GM12878 (cell line): ENCODE measurements at regions not wholly inside any gene's neighbourhood (a gene's known extent, or its start where the extent isn't known, plus 50 kb on each side); places are given as distances from the start of the nearest gene placed in this dataset.

ENCODE experiments used
- ATAC-seq: fragments of 200-7000 bp; cut with Tn5 transposase; 3 replicates; pipeline ENCODE4 v1.9.1; 2020; ENCODE audit warnings: mild to moderate bottlenecking, moderate library complexity
- BruUV-seq: library from RNA; stranded (reverse); fragments of 400-500 nt; replicated peaks from 2 replicates; lab custom pipeline; 2021; lab: Mats Ljungman, UMichigan
- CTCF ChIA-PET: fragments of 300-600 bp; sonication (Branson Sonifier 250); formaldehyde crosslinking; extraction: SDS; loops from one replicate; lab custom pipeline; 2021; ENCODE audit warnings: inconsistent platforms; lab: Yijun Ruan, JAX
- POLR2A ChIA-PET: fragments of 350-600 bp; formaldehyde crosslinking; extraction: SDS; loops from one replicate; lab custom pipeline; 2021; ENCODE audit warnings: inconsistent platforms; lab: Charles Lee
- RAD21 ChIA-PET: fragments of 300-600 bp; sonication (Branson Sonifier 250); formaldehyde crosslinking; loops from one replicate; lab custom pipeline; 2023; ENCODE audit warnings: antibody characterized with exemption; ENCODE audit not compliant: unreplicated experiment; lab: Charles Lee
- SMC1A ChIA-PET: fragments of 300-600 bp; sonication (Branson Sonifier 250); formaldehyde crosslinking; loops from one replicate; lab custom pipeline; 2023; ENCODE audit not compliant: unreplicated experiment, uncharacterized antibody; lab: Charles Lee
- DNase-seq: peaks from one replicate; pipeline ENCODE4 v3.0.0-alpha.2; 2011; ENCODE audit warnings: low read depth, low spot score
- FAIRE-seq: peaks from 3 replicates; lab custom pipeline; 2011; peaks lifted over from hg19 to GRCh38; lab: Jason Lieb, UNC
- H2AFZ ChIP-seq: 2 replicates; pipeline ENCODE4 v1.6.0; 2011; ENCODE audit warnings: low read depth, low read length, control low read depth; ENCODE audit not compliant: control insufficient read depth
- H3K27ac ChIP-seq: 2 replicates; pipeline ENCODE4 v1.5.1; 2011; ENCODE audit warnings: control low read depth; ENCODE audit not compliant: control insufficient read depth, insufficient read depth
- H3K27me3 ChIP-seq, 2 experiments: replicated peaks in 1 of 2; 2 replicates each; pipeline versions ENCODE4 v1.6.0 to v1.6.1; 2011; ENCODE audit warnings: low read length in 1 of 2; ENCODE audit not compliant: control insufficient read depth in 2 of 2, insufficient read depth in 2 of 2
- H3K36me3 ChIP-seq, 2 experiments: 2 replicates each; pipeline ENCODE4 v1.5.1; 2011; ENCODE audit warnings: low read length in 1 of 2; ENCODE audit not compliant: control insufficient read depth in 2 of 2, insufficient read depth in 2 of 2
- H3K4me1 ChIP-seq: 2 replicates; pipeline ENCODE4 v1.6.1; 2011; ENCODE audit warnings: mild to moderate bottlenecking, low read length, moderate library complexity, mixed read lengths; ENCODE audit not compliant: control insufficient read depth, insufficient read depth
- H3K4me2 ChIP-seq: 2 replicates; pipeline ENCODE4 v1.6.0; 2011; ENCODE audit warnings: control low read depth; ENCODE audit not compliant: control insufficient read depth, insufficient read depth
- H3K4me3 ChIP-seq: fragments of 200-600 bp; sonication (generic); 2 replicates; pipeline ENCODE4 v1.5.1; 2016
- H3K79me2 ChIP-seq: 2 replicates; pipeline ENCODE4 v1.6.0; 2011; ENCODE audit warnings: low read length; ENCODE audit not compliant: control insufficient read depth, insufficient read depth
- H3K9ac ChIP-seq: 2 replicates; pipeline ENCODE4 v1.8.0; 2011; ENCODE audit warnings: low read length, control low read depth, mixed read lengths; ENCODE audit not compliant: control insufficient read depth, insufficient read depth
- H3K9me3 ChIP-seq: replicated peaks from 3 replicates; pipeline ENCODE4 v1.5.1; 2011; ENCODE audit warnings: mild to moderate bottlenecking, low read length; ENCODE audit not compliant: control insufficient read depth, insufficient read depth
- H4K20me1 ChIP-seq: 2 replicates; pipeline ENCODE4 v1.6.0; 2011; ENCODE audit not compliant: control insufficient read depth, insufficient read depth
- CEBPB ChIP-seq, 2 experiments: fragments of 150-350 bp in 1 of 2; IDR thresholded peaks; 2 replicates each; pipeline ENCODE4 v1.6.1; 2012 to 2014; ENCODE audit warnings: low read depth in 2 of 2, low read length in 2 of 2, borderline replicate concordance in 1 of 2, inconsistent platforms in 1 of 2
- ETV6 ChIP-seq, 2 experiments: fragments of 450-650 bp in 1 of 2; IDR thresholded peaks in 1 of 2; conservative IDR thresholded peaks in 1 of 2; 2 replicates each; pipeline ENCODE4 v1.6.1; 2014; ENCODE audit warnings: antibody characterized with exemption in 1 of 2, borderline replicate concordance in 1 of 2, low read depth in 1 of 2, mild to moderate bottlenecking in 1 of 2, moderate library complexity in 1 of 2
- IKZF1 ChIP-seq: fragments of 450-650 bp; conservative IDR thresholded peaks from 2 replicates; pipeline ENCODE4 v1.6.1; 2017; ENCODE audit warnings: antibody characterized with exemption, mild to moderate bottlenecking
- NBN ChIP-seq: fragments of 450-650 bp; IDR thresholded peaks from 2 replicates; pipeline ENCODE4 v1.6.1; 2016
- POU2F2 ChIP-seq: IDR thresholded peaks from 3 replicates; pipeline ENCODE4 v1.6.1; 2011; ENCODE audit warnings: low read depth, mild to moderate bottlenecking, low read length, borderline replicate concordance
- RCOR1 ChIP-seq: conservative IDR thresholded peaks from 2 replicates; pipeline ENCODE4 v1.6.1; 2012; ENCODE audit warnings: low read depth, low read length, improper control_type of control experiment
- SIX5 ChIP-seq: IDR thresholded peaks from 2 replicates; pipeline ENCODE4 v1.6.1; 2011; ENCODE audit warnings: mild to moderate bottlenecking, low read depth, low read length, moderate library complexity; ENCODE audit not compliant: severe bottlenecking
- ZNF207 ChIP-seq: fragments of 450-650 bp; IDR thresholded peaks from 2 replicates; pipeline ENCODE4 v1.6.1; 2014; ENCODE audit warnings: antibody characterized with exemption, mild to moderate bottlenecking, borderline replicate concordance
- ZNF217 ChIP-seq: fragments of 450-650 bp; IDR thresholded peaks from 2 replicates; pipeline ENCODE4 v1.6.1; 2017; ENCODE audit warnings: antibody characterized with exemption, mild to moderate bottlenecking
- WGBS: methylation state at CpG from one replicate; pipeline ENCODE4 v1.1.6; 2016; ENCODE audit warnings: low lambda C conversion rate; ENCODE audit not compliant: insufficient replicate concordance, insufficient coverage; ENCODE audit errors: missing lambda C conversion rate; 5-methylcytosine and 5-hydroxymethylcytosine counted together
- in situ Hi-C: fragments of 300-500 bp; cut with MboI; formaldehyde crosslinking; loops from 9 replicates; pipeline ENCODE4 v1.14.3; 2018; ENCODE audit warnings: mixed read lengths
- intact Hi-C: fragments of 100-400 bp; cut with micrococcal nuclease; formaldehyde crosslinking; loops from one replicate; pipeline ENCODE4 v1.14.2; 2022; ENCODE audit not compliant: unreplicated experiment
- TF ChIP-seq, protein P1 (sequence below): fragments of 450-650 bp; formaldehyde crosslinking; IDR thresholded peaks from 2 replicates; pipeline ENCODE4 v1.4.0; 2022; ENCODE audit warnings: mild to moderate bottlenecking, moderate library complexity
- TF ChIP-seq, protein P2 (sequence below): fragments of 450-650 bp; IDR thresholded peaks from 2 replicates; pipeline ENCODE4 v1.6.1; 2017; ENCODE audit warnings: mild to moderate bottlenecking, moderate library complexity
- TF ChIP-seq, protein P3 (sequence below): fragments of 450-650 bp; IDR thresholded peaks from 2 replicates; pipeline ENCODE4 v1.6.1; 2017; ENCODE audit warnings: low read depth, mild to moderate bottlenecking, moderate library complexity
- TF ChIP-seq, protein P4 (sequence below): IDR thresholded peaks from 2 replicates; pipeline ENCODE4 v1.6.1; 2012; ENCODE audit warnings: low read length, inconsistent platforms

DNA sequence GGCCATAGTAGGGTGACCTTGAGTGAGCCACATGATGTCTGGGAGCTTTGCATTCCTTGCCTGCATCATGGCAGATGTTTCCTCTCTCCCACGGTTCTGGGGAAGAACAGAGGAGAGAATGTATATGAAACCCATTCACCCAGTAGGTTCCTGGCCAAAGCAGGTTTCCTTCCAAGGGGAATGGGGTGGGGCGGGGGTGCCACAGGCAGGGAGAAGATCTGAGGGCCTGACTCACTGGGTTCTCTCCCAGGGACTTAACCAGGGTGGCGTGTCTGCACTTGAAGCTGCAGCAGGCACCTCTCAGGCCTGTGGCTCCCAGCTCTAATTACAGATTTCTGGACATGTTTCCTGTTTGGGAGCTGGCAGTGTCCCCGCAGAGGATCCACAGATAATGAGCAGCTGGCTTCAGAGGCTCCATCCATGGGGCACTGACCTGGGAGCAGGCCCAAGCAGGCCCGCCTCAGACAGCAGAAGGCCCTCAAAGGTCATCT is 50.2 kb upstream of the ZMIZ1 start:
- WGBS = 6% methylated on average over 5 of the region's 5 CpGs
- Histone ChIP-seq H3K4me3 (no peak overlapping the region), H3K4me2 (no peak overlapping the region), H3K79me2 (no peaks in the 10 kb centered on the region), H3K9ac (no peak overlapping the region), H3K27me3 (peaks cover 0 to 8% of the 10 kb centered on the region in 2 experiments; a peak in 2 of 4 replicates), H4K20me1 (no peaks in the 10 kb centered on the region), H3K27ac (no peak overlapping the region), H2AFZ (no peak overlapping the region), H3K36me3 (no peaks in the 10 kb centered on the region), H3K9me3 (no peaks in the 10 kb centered on the region; the same call in 2 of the 3 replicates), H3K4me1 (peaks cover 10% of the 10 kb centered on the region)
- ATAC-seq (no peak), DNase-seq (no peak), FAIRE-seq (no peak)
- CTCF ChIA-PET = no interaction called here
- RAD21 ChIA-PET = no interaction called here
- intact Hi-C loops = no loop called here
- SMC1A ChIA-PET = no interaction called here
- POLR2A ChIA-PET = no interaction called here
- in situ Hi-C loops = no loop called here
- BruUV-seq = no TSS peak
- TF ChIP-seq IKZF1 (no peak), RCOR1 (no peak), ETV6 (conservative IDR thresholded peaks at IDR 0.05 in 1 of 2, IDR thresholded peaks at IDR 0.05 in 1 of 2; ENCODE audit: borderline replicate concordance in 1 of 2, low read depth in 1 of 2) (no peak), ZNF217 (no peak), POU2F2 (no peak), SIX5 (no peak), CEBPB (IDR thresholded peaks at IDR 0.05; ENCODE audit: borderline replicate concordance in 1 of 2, low read depth in 2 of 2, low read length in 2 of 2) (no peak), ZNF207 (no peak), NBN (no peak)
- TF ChIP-seq, protein P1, sequence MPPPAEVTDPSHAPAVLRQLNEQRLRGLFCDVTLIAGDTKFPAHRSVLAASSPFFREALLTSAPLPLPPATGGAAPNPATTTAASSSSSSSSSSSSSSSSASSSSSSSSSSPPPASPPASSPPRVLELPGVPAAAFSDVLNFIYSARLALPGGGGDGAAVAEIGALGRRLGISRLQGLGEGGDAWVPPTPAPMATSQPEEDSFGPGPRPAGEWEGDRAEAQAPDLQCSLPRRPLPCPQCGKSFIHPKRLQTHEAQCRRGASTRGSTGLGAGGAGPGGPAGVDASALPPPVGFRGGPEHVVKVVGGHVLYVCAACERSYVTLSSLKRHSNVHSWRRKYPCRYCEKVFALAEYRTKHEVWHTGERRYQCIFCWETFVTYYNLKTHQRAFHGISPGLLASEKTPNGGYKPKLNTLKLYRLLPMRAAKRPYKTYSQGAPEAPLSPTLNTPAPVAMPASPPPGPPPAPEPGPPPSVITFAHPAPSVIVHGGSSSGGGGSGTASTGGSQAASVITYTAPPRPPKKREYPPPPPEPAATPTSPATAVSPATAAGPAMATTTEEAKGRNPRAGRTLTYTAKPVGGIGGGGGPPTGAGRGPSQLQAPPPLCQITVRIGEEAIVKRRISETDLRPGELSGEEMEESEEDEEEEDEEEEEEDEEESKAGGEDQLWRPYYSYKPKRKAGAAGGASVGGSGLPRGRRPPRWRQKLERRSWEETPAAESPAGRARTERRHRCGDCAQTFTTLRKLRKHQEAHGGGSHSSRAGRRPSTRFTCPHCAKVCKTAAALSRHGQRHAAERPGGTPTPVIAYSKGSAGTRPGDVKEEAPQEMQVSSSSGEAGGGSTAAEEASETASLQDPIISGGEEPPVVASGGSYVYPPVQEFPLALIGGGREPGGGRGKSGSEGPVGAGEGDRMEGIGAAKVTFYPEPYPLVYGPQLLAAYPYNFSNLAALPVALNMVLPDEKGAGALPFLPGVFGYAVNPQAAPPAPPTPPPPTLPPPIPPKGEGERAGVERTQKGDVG (CRISPR knock-in tag) = no peak
- TF ChIP-seq, protein P2, sequence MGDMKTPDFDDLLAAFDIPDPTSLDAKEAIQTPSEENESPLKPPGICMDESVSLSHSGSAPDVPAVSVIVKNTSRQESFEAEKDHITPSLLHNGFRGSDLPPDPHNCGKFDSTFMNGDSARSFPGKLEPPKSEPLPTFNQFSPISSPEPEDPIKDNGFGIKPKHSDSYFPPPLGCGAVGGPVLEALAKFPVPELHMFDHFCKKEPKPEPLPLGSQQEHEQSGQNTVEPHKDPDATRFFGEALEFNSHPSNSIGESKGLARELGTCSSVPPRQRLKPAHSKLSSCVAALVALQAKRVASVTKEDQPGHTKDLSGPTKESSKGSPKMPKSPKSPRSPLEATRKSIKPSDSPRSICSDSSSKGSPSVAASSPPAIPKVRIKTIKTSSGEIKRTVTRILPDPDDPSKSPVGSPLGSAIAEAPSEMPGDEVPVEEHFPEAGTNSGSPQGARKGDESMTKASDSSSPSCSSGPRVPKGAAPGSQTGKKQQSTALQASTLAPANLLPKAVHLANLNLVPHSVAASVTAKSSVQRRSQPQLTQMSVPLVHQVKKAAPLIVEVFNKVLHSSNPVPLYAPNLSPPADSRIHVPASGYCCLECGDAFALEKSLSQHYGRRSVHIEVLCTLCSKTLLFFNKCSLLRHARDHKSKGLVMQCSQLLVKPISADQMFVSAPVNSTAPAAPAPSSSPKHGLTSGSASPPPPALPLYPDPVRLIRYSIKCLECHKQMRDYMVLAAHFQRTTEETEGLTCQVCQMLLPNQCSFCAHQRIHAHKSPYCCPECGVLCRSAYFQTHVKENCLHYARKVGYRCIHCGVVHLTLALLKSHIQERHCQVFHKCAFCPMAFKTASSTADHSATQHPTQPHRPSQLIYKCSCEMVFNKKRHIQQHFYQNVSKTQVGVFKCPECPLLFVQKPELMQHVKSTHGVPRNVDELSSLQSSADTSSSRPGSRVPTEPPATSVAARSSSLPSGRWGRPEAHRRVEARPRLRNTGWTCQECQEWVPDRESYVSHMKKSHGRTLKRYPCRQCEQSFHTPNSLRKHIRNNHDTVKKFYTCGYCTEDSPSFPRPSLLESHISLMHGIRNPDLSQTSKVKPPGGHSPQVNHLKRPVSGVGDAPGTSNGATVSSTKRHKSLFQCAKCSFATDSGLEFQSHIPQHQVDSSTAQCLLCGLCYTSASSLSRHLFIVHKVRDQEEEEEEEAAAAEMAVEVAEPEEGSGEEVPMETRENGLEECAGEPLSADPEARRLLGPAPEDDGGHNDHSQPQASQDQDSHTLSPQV = no peak
- TF ChIP-seq, protein P3, sequence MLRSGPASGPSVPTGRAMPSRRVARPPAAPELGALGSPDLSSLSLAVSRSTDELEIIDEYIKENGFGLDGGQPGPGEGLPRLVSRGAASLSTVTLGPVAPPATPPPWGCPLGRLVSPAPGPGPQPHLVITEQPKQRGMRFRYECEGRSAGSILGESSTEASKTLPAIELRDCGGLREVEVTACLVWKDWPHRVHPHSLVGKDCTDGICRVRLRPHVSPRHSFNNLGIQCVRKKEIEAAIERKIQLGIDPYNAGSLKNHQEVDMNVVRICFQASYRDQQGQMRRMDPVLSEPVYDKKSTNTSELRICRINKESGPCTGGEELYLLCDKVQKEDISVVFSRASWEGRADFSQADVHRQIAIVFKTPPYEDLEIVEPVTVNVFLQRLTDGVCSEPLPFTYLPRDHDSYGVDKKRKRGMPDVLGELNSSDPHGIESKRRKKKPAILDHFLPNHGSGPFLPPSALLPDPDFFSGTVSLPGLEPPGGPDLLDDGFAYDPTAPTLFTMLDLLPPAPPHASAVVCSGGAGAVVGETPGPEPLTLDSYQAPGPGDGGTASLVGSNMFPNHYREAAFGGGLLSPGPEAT = no peak
- TF ChIP-seq, protein P4, sequence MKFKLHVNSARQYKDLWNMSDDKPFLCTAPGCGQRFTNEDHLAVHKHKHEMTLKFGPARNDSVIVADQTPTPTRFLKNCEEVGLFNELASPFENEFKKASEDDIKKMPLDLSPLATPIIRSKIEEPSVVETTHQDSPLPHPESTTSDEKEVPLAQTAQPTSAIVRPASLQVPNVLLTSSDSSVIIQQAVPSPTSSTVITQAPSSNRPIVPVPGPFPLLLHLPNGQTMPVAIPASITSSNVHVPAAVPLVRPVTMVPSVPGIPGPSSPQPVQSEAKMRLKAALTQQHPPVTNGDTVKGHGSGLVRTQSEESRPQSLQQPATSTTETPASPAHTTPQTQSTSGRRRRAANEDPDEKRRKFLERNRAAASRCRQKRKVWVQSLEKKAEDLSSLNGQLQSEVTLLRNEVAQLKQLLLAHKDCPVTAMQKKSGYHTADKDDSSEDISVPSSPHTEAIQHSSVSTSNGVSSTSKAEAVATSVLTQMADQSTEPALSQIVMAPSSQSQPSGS = no peak
